ENCODE measurements at regions not wholly inside any gene's neighbourhood (a gene's known extent, or its start where the extent isn't known, plus 50 kb on each side); places are given as distances from the start of the nearest gene placed in this dataset.
A peak's percentile ranks its signal among the peaks of the same experiment; 100 is the strongest.

GRCh38 chr10:107299606-107300005 lies 135.1 kb upstream of the SORCS1 start:
- H3K9ac ChIP-seq (ENCODE audit: insufficient read depth, low read length), result no peak overlapping the region
- H2AFZ ChIP-seq (ENCODE audit: low read length), result no peak overlapping the region
- H4K20me1 ChIP-seq (ENCODE audit: control insufficient read depth, extremely low read depth, insufficient read depth, low read length), result no peaks in the 10 kb centered on the region
- H3K27ac ChIP-seq (ENCODE audit: insufficient read depth, low read length), result no peak overlapping the region
- no peak for TF ChIP-seq CTCF (conservative IDR thresholded peaks at IDR 0.05 in 1 of 2, IDR thresholded peaks at IDR 0.05 in 1 of 2; ENCODE audit: low read depth in 1 of 2, low read length in 2 of 2)
- no peak for TF ChIP-seq EZH2 (IDR thresholded peaks at IDR 0.05; ENCODE audit: low read length, missing control alignments)
- H3K4me1 ChIP-seq (ENCODE audit: control insufficient read depth, extremely low read depth, insufficient read depth, low read length), result no peaks in the 10 kb centered on the region
- H3K36me3 ChIP-seq (ENCODE audit: control insufficient read depth, insufficient read depth, low read length), result no peaks in the 10 kb centered on the region
- no peaks in the 10 kb centered on the region for H3K79me2 ChIP-seq (ENCODE audit: control insufficient read depth, insufficient read depth, low read length)
- DNase-seq (ENCODE audit: low read depth in 2 of 2), result no peak
- H3K4me3 ChIP-seq (replicated peaks in 1 of 4; ENCODE audit: control extremely low read depth in 1 of 4, insufficient read depth in 1 of 4, low read depth in 3 of 4, low read length in 4 of 4), result no peak overlapping the region
- no peak overlapping the region for H3K4me2 ChIP-seq (ENCODE audit: extremely low read depth, insufficient read depth, low read length)
- H3K27me3 ChIP-seq (ENCODE audit: control insufficient read depth, insufficient read depth, low read length), result no peaks in the 10 kb centered on the region
- H3K9me3 ChIP-seq (ENCODE audit: control insufficient read depth, insufficient read depth, low read depth, low read length), result no peaks in the 10 kb centered on the region

- H3K9ac ChIP-seq (ENCODE audit: insufficient read depth, low read length), result no peak overlapping the region
- no peak for DNase-seq (ENCODE audit: low read depth in 2 of 2)
- no peaks in the 10 kb centered on the region for H3K27me3 ChIP-seq (ENCODE audit: control insufficient read depth, insufficient read depth, low read length)
- no peaks in the 10 kb centered on the region for H3K4me1 ChIP-seq (ENCODE audit: control insufficient read depth, extremely low read depth, insufficient read depth, low read length)
- no peaks in the 10 kb centered on the region for H4K20me1 ChIP-seq (ENCODE audit: control insufficient read depth, extremely low read depth, insufficient read depth, low read length)
- H3K4me3 ChIP-seq (replicated peaks in 1 of 4; ENCODE audit: control extremely low read depth in 1 of 4, insufficient read depth in 1 of 4, low read depth in 3 of 4, low read length in 4 of 4), result no peak overlapping the region
- H3K36me3 ChIP-seq (ENCODE audit: control insufficient read depth, insufficient read depth, low read length), result no peaks in the 10 kb centered on the region
- H3K9me3 ChIP-seq (ENCODE audit: control insufficient read depth, insufficient read depth, low read depth, low read length), result no peaks in the 10 kb centered on the region
- no peak overlapping the region for H2AFZ ChIP-seq (ENCODE audit: low read length)
- H3K27ac ChIP-seq (ENCODE audit: insufficient read depth, low read length), result no peak overlapping the region
- no peaks in the 10 kb centered on the region for H3K79me2 ChIP-seq (ENCODE audit: control insufficient read depth, insufficient read depth, low read length)
- H3K4me2 ChIP-seq (ENCODE audit: extremely low read depth, insufficient read depth, low read length), result no peak overlapping the region
- TF ChIP-seq CTCF (conservative IDR thresholded peaks at IDR 0.05 in 1 of 2, IDR thresholded peaks at IDR 0.05 in 1 of 2; ENCODE audit: low read depth in 1 of 2, low read length in 2 of 2) (no peak), EZH2 (IDR thresholded peaks at IDR 0.05; ENCODE audit: low read length, missing control alignments) (no peak)
Observed at GRCh38 chr10:107284187-107284586, 119.7 kb upstream of the SORCS1 start.

- H3K27ac ChIP-seq (ENCODE audit: insufficient read depth, low read length), result no peak overlapping the region
- H4K20me1 ChIP-seq (ENCODE audit: control insufficient read depth, extremely low read depth, insufficient read depth, low read length), result no peaks in the 10 kb centered on the region
- H2AFZ ChIP-seq (ENCODE audit: low read length), result no peak overlapping the region
- no peaks in the 10 kb centered on the region for H3K4me1 ChIP-seq (ENCODE audit: control insufficient read depth, extremely low read depth, insufficient read depth, low read length)
- no peaks in the 10 kb centered on the region for H3K27me3 ChIP-seq (ENCODE audit: control insufficient read depth, insufficient read depth, low read length)
- TF ChIP-seq EZH2 (IDR thresholded peaks at IDR 0.05; ENCODE audit: low read length, missing control alignments) (no peak), CTCF (conservative IDR thresholded peaks at IDR 0.05 in 1 of 2, IDR thresholded peaks at IDR 0.05 in 1 of 2; ENCODE audit: low read depth in 1 of 2, low read length in 2 of 2) (no peak)
- DNase-seq (ENCODE audit: low read depth in 2 of 2), result peak in 1 of 2 donors; percentile 0
- H3K4me3 ChIP-seq (replicated peaks in 1 of 4; ENCODE audit: control extremely low read depth in 1 of 4, insufficient read depth in 1 of 4, low read depth in 3 of 4, low read length in 4 of 4), result no peak overlapping the region
- H3K9me3 ChIP-seq (ENCODE audit: control insufficient read depth, insufficient read depth, low read depth, low read length), result no peaks in the 10 kb centered on the region
- no peaks in the 10 kb centered on the region for H3K36me3 ChIP-seq (ENCODE audit: control insufficient read depth, insufficient read depth, low read length)
- H3K9ac ChIP-seq (ENCODE audit: insufficient read depth, low read length), result no peak overlapping the region
- H3K79me2 ChIP-seq (ENCODE audit: control insufficient read depth, insufficient read depth, low read length), result no peaks in the 10 kb centered on the region
- H3K4me2 ChIP-seq (ENCODE audit: extremely low read depth, insufficient read depth, low read length), result no peak overlapping the region
Observed at GRCh38 chr10:107280293-107280692, 115.8 kb upstream of the SORCS1 start.

All from fibroblast of lung (primary cell).